Gastrocnemius medialis (tissue), 4 donors: ENCODE measurements at regions not wholly inside any gene's neighbourhood (a gene's known extent, or its start where the extent isn't known, plus 50 kb on each side); places are given as distances from the start of the nearest gene placed in this dataset.

Experiments used
- POLR2A ChIP-seq, 2 donors: fragments of 450-650 bp; IDR thresholded peaks; one replicate each; pipeline ENCODE4 v1.6.1; 2017; ENCODE audit warnings: antibody characterized with exemption in 2 of 2, mild to moderate bottlenecking in 2 of 2, moderate library complexity in 2 of 2
- TF ChIP-seq, protein P1 (sequence below), 5 experiments: fragments of 450-650 bp in 3 of 5; fragments of 200-600 bp in 2 of 5; sonication (generic) in 2 of 5; IDR thresholded peaks in 4 of 5; conservative IDR thresholded peaks in 1 of 5; 1 replicate in 4 of 5; 2 replicates in 1 of 5; pipeline ENCODE4 v1.5.1; 2016 to 2019; ENCODE audit warnings: antibody characterized with exemption in 5 of 5, mild to moderate bottlenecking in 3 of 5, moderate library complexity in 3 of 5

DNA sequence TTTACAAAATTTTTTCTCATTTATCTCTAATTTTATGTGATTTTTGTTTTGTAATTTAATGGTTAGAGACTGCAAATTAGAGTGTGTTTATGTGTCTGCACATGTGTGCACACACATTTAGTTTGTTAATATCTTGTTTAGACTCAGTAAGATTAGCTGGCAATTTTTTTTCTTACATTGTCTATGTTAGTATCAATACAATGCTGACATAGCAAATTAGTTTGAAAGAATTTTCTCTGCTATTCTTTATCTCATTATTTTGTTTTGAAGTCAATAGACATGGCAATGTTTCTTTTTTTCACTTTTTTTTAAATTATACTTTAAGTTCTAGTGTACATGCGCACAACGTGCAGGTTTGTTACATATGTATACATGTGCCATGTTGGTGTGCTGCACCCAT is 1155.0 kb downstream of the ZPLD1 start:
- TF ChIP-seq, protein P1, sequence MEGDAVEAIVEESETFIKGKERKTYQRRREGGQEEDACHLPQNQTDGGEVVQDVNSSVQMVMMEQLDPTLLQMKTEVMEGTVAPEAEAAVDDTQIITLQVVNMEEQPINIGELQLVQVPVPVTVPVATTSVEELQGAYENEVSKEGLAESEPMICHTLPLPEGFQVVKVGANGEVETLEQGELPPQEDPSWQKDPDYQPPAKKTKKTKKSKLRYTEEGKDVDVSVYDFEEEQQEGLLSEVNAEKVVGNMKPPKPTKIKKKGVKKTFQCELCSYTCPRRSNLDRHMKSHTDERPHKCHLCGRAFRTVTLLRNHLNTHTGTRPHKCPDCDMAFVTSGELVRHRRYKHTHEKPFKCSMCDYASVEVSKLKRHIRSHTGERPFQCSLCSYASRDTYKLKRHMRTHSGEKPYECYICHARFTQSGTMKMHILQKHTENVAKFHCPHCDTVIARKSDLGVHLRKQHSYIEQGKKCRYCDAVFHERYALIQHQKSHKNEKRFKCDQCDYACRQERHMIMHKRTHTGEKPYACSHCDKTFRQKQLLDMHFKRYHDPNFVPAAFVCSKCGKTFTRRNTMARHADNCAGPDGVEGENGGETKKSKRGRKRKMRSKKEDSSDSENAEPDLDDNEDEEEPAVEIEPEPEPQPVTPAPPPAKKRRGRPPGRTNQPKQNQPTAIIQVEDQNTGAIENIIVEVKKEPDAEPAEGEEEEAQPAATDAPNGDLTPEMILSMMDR (IDR thresholded peaks at IDR 0.05 in 4 of 5, conservative IDR thresholded peaks at IDR 0.05 in 1 of 5), result no peak
- no peak for TF ChIP-seq POLR2A (IDR thresholded peaks at IDR 0.05)
